ENCODE measurements at regions not wholly inside any gene's neighbourhood (a gene's known extent, or its start where the extent isn't known, plus 50 kb on each side); places are given as distances from the start of the nearest gene placed in this dataset.

- TF ChIP-seq EZH2phosphoT487 (IDR thresholded peaks at IDR 0.05; ENCODE audit: low read length), result no peak
- no peak for TF ChIP-seq EZH2 (optimal IDR thresholded peaks at IDR 0.05; ENCODE audit: low read depth, low read length)
- TF ChIP-seq, protein P1, sequence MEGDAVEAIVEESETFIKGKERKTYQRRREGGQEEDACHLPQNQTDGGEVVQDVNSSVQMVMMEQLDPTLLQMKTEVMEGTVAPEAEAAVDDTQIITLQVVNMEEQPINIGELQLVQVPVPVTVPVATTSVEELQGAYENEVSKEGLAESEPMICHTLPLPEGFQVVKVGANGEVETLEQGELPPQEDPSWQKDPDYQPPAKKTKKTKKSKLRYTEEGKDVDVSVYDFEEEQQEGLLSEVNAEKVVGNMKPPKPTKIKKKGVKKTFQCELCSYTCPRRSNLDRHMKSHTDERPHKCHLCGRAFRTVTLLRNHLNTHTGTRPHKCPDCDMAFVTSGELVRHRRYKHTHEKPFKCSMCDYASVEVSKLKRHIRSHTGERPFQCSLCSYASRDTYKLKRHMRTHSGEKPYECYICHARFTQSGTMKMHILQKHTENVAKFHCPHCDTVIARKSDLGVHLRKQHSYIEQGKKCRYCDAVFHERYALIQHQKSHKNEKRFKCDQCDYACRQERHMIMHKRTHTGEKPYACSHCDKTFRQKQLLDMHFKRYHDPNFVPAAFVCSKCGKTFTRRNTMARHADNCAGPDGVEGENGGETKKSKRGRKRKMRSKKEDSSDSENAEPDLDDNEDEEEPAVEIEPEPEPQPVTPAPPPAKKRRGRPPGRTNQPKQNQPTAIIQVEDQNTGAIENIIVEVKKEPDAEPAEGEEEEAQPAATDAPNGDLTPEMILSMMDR (IDR thresholded peaks at IDR 0.05; ENCODE audit: low read length), result no peak
Measured at GRCh38 chr21:18987520-18988026, 584.0 kb upstream of the TMPRSS15 start.

All from MM.1S (cell line).